HuH-7 (cell line): ENCODE measurements at regions not wholly inside any gene's neighbourhood (a gene's known extent, or its start where the extent isn't known, plus 50 kb on each side); places are given as distances from the start of the nearest gene placed in this dataset.

Source experiments
- DNase-seq: peaks from one replicate; pipeline ENCODE4 v3.0.0; 2011; ENCODE audit warnings: low spot score

DNA sequence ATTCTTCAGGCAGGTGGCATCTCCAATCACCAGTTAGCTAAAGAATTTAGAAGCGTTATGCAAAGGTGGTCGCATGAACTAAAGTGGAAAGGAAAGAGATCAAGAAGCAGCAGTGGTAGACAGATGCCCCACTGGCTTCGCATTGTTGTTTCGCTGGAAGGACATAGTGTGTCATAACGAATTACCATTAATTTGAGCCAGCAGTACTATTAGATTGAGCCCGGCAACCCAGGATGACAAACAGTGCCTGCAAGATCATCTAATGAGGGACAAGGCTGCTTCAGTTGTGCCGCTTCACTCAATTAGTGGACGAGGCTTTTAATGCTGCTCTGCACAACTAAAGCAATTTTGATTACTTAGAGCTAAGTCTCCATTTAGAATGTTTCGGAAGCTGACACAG is 274.5 kb upstream of the SOX5 start:
- no peak for DNase-seq

DNA sequence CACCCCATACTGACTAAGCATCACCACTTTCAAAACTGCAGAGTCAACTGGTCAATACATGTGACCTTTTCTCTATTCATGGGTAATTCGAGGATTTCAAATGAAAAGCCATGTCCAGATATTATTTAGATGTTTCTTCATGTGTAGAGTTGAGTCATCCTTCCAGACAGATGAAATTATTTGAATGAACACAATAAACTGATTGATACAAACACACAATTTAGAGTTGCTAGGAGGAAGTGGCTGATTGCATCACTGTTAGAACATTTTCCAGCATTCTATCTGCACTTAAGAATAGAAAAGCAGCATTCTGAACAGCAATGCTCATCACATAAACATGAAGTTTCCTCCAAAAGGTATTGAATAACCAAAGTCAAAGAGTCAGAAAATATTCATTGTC is 273.5 kb upstream of the SOX5 start:
- no peak for DNase-seq

DNA sequence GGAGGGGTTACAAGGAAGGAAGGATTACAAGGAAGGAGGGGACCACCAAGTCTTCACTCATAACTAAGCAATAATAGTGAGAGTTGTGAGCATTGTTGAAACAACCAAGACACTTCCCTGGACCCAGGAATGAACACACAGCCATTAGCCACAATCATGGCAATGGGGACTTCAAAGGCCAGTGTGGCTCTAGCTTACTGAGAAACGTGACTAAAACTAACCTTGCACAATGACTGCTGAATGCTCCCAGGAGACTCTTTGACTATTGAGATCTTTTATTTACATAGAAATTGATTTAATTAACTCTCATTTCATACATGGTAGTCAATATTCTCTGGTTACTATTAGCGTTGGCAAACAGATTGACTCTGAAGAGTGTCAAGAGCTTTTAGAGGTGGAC is 263.0 kb upstream of the SOX5 start:
- DNase-seq, result no peak

DNA sequence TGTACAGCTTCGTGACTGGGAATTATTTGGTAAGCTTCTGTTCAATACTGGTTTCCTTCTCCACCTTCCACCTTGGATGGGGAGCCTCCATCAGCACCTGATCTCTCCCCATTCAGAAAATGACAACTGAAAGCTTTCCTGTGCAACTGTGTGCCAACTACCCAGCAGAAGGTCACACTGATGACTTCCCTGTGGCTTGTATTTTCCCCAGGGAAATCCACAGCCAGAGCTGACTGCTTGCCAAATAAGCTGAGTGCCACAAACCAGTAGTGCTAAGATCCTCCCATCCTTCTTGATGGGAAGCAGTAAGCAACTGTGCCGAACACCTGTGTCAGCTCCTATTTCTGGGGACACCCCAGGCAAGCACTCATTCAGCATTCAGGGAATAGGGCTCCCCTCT is 257.2 kb upstream of the SOX5 start:
- no peak for DNase-seq

DNA sequence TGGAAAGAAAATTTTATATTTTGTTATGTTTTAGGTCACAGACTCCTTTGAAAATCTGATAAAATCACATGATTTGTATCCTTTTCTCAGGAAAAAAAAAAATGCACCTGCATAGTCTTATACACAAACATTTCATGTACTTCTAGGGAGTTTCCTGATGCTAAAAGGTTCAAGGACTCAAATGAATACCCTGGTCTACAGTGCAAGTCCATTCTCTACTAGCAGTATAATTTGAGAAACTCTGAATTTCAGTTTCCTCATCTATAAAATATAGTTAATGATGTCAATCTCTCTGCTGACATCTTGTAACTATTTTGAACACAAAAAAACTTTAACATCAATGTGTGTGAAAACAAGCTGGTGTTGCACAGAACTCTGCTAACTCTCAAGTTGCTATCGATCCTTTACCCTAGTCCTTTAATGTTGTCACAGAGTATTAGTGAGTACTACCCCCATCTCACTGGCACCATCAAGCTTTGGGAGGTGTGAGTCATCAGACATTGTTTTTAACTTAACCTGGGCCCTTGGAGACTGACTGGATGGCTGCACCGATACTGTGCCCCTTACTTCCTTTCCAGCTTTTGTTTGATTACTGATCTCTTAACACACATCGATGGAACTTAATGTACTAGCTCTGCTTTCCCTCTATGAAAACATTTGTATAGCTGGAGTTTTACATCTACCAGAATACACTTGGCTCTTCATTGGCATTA is 251.9 kb upstream of the SOX5 start:
- DNase-seq, result no peak

DNA sequence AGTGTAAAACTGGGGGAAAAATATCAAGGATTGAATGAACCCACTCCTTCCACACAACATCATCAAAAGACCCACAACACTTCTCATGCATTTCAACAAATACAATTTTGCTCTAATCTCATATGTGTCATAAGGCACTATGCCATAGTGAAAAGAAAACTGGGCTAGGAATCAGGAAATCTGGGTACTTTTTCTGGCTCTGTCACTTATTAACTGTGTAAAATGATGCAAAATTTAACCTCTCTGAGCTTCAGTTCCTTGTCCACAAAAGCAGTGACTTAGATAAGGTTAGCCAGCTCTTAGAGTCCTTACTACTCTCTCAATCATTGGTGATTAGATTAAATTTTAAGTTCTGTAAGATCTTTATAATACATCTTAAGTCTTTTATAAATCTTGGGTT is 250.5 kb upstream of the SOX5 start:
- DNase-seq, result no peak

DNA sequence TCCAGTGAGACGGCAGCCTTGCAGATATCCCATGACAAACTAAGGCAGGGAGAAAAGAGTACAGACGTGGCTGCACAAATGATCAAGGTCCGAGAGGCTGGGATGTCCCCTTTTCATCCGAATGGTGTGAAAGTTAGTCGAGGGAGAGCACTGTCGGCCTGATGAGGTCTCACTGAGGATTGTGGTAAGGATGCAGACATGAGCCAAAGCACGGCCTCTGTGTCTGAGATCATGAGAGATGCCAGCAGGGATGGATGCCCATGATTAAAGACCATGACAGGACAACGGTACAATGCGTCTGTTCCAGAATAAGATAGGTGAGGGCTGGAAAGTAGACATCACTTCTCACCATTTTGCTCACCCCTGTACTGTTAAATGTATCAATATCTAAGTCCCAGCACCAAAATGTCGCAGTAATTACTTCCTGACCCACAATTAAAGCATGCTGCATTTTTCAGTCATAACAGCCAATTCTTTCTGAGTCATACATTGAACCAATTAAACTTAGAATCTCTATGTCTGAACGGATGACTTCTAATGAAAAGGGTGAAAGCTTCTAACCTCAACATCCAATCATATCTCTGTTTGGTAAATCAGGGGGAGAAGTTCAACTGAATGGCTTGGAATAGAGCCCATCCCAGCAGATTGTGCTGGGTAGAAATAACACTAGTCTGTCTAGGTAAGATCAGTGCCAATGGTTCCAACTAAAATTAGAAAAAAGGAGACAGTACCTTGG is 249.6 kb upstream of the SOX5 start:
- DNase-seq, result no peak

DNA sequence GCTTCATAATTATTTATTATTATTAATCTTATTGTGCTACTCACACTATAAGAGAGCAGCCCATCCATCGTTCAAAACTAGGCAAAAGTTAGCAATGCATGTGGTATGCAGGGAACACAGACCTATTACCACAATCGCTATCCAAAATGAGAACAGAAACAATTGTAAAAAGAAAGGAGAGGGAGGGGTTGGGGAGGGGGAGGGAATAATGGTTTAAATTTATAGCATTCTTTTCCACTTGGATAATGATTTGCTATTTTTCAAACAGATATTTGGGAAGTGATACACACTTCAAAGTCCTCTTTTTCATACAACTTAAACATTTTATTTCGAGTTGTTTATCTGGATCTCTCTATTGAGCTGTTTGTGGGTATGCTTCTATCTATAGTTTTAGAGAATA is 248.6 kb upstream of the SOX5 start:
- no peak for DNase-seq

DNA sequence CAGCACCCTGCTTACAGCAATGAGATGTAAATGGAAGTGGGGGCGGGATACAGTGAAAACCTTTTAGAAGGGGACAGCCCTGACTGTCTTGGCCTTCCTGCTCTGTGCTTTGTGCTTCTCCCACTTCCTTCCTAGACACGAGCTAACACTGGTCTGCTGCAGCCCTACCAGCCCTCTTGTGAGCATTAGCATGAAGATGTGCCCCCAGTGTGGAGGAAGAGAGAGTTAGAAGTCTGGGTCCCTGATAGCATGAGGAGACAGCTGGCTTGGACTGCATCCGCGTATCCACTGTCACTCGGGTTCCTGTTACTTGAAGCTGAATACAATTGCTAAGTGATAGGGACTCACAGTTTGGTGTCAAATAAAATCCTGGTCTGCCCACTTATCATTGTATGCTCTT is 248.1 kb upstream of the SOX5 start:
- DNase-seq, result no peak

DNA sequence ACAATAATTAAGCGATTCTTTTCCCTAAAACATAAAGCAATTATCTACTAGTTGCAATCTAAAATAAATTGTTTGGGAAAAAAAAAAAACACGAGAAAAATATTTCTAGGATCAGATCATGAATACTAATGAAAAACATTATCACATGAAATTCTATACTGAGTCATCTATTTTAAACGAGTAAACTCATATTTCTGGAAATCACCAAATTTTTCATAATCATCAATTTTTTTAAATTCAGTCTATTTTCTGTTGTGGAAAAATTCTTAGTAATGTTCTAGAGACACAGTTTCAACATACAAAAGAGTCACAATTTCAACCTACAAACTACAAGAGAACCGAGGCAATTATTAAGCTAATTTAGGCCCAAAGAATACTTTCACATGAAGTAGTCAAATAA is 245.6 kb upstream of the SOX5 start:
- DNase-seq, result no peak

DNA sequence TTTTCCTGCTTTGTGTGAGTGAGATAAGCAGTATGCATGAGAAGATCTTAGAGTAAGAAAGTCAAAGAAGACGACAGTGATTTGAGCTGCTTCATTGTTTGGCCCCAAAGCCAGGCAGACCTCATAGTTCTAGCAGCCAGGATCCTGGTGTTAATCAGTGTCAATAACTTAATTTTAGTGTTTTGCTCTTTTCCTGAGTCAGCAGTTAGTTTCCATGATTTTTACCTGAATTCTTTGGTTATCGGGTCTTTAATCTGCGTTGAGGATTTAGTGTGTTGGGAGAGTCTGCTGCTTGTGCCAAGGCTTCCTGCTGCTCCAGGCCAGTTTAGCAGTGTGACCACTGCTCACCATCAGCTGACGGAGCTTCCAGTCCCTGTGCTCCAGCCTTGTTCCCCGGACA is 241.6 kb upstream of the SOX5 start:
- DNase-seq, result no peak

DNA sequence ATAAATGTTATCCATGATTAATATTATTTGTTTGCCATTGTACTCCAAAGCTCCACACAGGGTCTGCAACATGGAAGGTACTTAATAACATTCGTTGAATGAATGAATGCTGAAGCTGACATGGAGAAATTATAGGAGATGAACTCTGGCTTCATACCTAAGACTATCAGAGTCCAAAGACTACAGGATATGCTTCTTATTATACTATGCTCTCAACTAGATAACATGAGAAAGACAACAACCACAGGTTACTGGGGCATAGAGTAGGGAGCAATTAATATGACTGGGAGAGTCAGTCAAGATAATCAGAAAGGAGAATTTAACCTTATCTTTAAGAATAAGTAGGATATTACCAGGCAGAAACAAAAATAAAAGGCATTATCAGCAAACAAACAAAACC is 236.3 kb upstream of the SOX5 start:
- no peak for DNase-seq

DNA sequence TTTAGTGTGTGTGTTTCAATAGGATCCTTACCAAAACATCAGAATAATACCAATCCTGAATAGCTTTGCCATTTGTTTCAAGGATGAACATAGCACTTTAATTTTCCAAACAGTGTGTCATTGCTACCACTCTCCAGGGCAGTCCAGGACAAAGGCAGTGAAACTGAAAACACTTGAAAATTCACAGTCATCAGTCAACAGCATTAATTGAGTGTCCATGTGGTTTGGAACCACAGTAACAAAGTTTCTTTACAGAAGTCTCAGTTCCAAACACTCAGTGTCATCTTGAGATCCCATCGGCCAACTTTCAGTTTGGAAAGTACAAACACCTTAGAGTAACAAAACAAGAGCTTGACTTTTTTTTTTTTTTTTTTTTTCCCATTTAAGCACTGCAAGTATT is 228.4 kb upstream of the SOX5 start:
- DNase-seq, result no peak

DNA sequence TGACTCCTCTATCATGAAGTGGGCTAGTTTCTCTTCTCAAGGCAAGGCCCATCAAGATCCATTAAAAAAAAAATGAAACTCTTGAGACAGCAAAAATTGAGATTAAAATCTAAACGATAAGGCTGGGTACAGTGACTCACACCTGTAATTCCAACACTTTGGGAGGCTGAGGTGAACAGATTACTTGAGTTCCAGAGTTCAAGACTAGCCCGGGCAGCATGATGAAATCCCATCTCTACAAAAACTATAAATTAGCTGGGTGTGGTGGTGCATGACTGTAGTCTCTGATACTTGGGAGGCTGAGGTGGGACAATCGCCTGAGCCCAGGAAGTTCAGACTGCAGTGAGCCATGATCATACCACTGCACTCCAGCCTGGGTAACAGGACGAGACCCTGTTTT is 226.5 kb upstream of the SOX5 start:
- no peak for DNase-seq

DNA sequence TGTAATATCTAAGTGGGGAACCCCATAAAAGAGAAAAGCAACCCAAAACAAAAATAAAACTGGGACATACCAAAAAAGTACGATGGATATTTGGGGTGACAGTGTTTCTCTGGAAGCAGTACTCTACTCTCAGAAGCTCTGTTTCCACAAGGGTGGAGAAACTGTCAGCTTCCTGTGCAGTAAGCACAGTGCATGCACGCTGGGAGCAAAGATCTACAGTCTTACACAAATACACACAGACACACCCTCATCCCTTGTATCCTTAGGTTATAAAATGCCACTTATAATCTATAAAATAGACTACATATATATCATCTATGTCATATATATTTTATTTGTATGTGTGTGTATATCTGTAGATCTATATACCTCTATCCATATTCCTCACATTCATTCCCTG is 225.8 kb upstream of the SOX5 start:
- DNase-seq, result no peak

DNA sequence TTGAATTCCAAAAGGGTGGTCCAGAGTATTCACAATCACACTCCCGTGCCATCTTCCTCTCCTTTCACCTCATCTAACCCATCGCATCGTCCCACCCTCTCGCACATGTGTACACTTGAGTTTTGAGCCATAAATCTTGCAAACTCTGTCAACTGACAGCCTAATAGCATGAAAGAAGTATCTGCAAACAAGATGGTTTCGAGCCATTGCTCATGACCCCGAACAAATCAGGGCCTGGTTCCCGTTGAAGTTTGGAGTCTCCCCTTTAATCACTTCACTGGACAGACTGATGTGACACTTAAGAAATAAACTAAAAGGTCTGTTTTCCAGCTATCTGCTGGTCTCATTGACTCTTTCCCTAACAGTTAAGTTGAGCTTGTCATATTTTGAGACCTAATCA is 223.6 kb upstream of the SOX5 start:
- peak; percentile 36 for DNase-seq

DNA sequence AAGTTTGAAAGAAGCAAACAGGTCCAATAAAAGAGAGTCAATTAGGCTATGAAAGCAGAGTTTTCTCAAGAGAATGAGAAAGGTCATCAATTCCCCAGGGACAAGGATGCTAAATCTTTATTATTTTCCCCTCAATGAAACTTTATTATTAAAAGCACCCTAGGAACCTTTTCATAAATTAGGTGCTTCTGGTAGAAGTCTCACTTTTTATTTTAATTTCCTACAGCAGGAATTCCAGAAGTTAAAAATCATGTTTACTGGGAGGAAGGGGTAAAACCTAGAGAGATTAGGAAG is 223.2 kb upstream of the SOX5 start:
- DNase-seq, result no peak

DNA sequence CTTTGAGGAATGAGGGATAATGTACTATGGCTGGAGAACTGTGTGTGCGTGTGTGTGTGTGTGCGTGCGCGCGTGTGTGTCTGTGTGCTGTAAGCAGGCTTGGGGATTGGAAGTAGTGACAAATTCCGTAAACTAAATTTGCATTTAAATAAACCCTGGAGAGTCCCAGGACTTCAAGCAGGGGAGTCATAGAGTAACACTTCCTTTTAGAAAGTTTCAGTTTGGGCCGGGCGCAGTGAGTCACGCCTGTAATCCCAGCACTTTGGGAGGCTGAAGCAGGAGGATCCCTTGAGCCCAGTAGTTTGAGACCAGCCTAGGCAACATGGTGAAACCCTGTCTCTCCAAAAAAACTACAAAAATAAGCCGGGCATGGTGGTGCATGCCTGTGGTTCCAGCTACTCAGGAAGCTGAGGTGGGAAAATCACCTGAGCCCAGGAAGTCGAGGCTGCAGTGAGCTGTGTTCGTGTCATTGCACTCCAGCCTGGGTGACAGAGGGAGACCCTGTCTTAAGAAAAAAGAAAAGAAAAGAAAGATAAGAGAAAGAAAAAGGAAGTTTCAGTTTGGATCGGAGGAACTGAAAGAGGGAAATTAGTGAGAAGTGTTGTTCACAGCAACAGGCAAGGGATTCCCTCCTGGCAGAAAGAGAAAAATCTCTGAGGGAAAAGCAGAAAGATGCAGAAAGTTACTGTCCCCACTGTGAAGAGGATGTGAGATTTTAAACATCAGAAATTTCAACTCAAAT is 222.7 kb upstream of the SOX5 start:
- DNase-seq, result no peak

DNA sequence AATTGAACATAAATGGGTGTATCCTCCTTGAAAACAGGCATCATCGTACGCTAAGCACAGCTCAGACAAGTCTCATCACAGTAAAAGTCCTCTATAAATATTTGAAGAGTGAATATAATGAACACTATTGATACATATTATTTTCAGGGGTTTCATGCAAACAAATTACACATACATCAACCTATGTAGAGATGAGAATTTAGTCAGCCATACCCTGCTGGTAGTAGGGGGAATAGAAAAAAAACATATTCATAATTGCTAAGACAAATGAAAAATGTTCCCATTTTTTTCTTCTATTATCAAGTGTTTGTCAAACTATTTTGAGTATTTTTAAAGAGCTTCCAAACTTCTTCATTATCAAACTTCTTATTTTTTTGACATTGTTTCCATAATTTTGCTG is 205.6 kb upstream of the SOX5 start:
- DNase-seq, result no peak

DNA sequence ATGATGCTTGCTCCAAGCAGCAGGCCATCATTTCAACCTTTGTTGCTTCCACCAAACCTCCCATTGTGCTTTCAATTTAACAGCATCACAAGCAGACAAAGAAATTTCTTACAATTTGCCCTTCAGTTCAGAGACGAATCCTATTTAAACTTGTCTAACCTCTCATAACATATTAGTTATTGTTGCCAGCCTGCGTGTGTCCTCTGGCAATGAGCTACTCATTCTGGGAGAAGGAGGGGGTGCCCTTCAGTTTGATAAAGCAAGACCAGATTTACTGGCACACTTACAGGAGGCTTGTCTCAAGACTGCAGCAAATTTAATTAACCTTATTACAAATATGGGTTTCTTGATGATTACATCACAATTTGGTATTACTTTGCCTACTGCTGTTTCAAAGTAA is 203.6 kb upstream of the SOX5 start:
- DNase-seq, result no peak

DNA sequence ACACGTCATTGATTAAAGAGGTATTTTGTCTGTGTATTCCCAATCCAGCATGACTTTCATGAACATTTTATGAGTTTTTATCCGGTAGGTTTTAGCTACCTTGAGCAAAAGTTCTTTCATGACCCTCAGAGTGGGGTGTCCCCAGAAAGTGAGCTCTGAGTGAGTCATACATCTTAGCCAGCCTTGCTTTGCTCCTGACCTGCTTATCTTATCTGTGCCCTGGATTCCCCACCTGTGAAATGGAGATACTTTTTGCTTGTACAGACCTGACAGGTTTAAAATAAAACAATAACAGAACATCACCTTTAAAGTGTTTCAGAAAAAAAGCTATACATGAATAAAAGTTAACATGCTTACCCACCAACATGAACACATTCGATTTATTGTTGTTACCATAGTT is 202.8 kb upstream of the SOX5 start:
- no peak for DNase-seq

DNA sequence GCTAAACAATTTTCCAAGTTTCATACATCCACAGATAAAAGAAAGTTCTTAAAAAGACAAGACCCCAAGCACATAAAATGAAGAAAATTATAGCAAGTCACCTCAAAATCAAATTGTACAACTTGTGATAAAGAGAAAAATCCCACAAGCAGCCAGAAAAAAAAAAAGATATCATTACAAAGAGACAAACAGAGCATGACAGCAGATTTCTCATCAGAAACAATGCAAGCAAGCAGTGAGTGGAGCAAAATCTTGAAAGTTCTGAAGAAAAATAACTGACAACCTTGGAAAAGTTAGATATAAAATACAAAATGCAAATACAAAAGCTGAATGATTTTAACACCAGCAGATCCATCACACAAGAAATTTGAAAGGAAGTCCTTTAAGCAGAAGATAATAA is 194.5 kb upstream of the SOX5 start:
- no peak for DNase-seq

DNA sequence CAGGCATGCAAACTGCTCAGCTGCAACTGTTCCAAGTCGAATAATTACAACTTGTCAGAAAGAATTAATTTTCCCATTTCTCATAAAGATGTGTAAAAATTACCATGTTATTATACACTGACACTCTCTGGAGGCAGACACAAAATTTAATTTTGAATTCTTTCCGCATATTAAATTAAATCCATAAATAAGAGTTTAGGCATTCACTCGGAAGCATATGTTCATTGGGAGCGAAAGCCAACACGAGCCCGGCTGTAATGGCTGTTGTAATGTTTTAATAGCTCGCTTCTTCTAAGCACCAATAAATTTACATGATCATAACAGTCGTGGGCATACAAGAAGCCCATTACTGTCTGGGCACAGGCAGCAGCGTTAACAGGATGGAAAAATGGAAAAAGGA is 189.6 kb upstream of the SOX5 start:
- no peak for DNase-seq

DNA sequence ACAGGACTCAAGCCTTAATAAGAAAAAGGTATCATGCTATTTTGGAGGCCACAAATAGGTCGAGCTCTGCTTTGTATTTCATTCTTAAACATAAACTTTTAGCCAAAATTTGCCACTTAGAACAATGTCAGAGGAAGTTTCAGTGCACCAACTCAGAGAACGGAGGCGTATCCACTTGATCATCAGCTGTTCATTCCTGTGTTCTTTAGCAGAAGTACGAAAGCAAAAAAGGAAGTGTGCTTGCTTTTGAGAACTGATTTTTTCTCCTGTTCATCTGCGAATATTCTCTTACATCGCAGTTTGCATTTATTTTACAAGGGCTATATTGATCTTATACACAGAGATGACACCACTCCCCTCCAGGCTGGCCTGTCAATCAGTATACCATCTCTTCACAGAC is 188.6 kb upstream of the SOX5 start:
- DNase-seq, result no peak
